Caco-2 (cell line): ENCODE measurements at regions not wholly inside any gene's neighbourhood (a gene's known extent, or its start where the extent isn't known, plus 50 kb on each side); places are given as distances from the start of the nearest gene placed in this dataset.

ENCODE experiments used
- BruUV-seq: library from RNA; stranded (reverse); fragments of 400-500 nt; replicated peaks from 2 replicates; lab custom pipeline; 2021; lab: Mats Ljungman, UMichigan
- CTCF ChIA-PET: fragments of 300-600 bp; sonication (Branson Sonifier 250); formaldehyde crosslinking; loops from one replicate; lab custom pipeline; 2022; ENCODE audit warnings: antibody characterized with exemption; lab: Charles Lee
- POLR2A ChIA-PET: fragments of 300-600 bp; sonication (Branson Sonifier 250); formaldehyde crosslinking; loops from one replicate; lab custom pipeline; 2022; ENCODE audit warnings: antibody characterized with exemption; lab: Charles Lee
- DNase-seq, 2 experiments: peaks; one replicate each; pipeline versions ENCODE4 v3.0.0 to v3.0.0-alpha.2; 2020 to 2022
- H3K27me3 ChIP-seq: replicated peaks from 2 replicates; pipeline ENCODE4 v1.6.0; 2011; ENCODE audit warnings: low read length; ENCODE audit not compliant: control insufficient read depth, insufficient read depth
- H3K36me3 ChIP-seq: 2 replicates; pipeline ENCODE4 v1.5.1; 2011; ENCODE audit warnings: low read length; ENCODE audit not compliant: control insufficient read depth, insufficient read depth
- H3K4me1 ChIP-seq: fragments of 250-450 bp; sonication (Bioruptor Pico); 2 replicates; pipeline ENCODE4 v1.5.1; 2020; ENCODE audit warnings: mild to moderate bottlenecking
- H3K4me3 ChIP-seq: 2 replicates; pipeline ENCODE4 v1.5.1; 2011; ENCODE audit warnings: low read depth, mild to moderate bottlenecking, control low read depth, low read length
- H3K9me3 ChIP-seq: fragments of 250-450 bp; sonication (Bioruptor Pico); 2 replicates; pipeline ENCODE4 v1.5.1; 2020; ENCODE audit warnings: mild to moderate bottlenecking, moderate library complexity
- H3K27ac Mint-ChIP-seq: one replicate; pipeline ENCODE4 v1.8.0; 2022; ENCODE audit warnings: mixed read lengths; ENCODE audit not compliant: unreplicated experiment
- H3K27me3 Mint-ChIP-seq: one replicate; pipeline ENCODE4 v1.8.0; 2022; ENCODE audit warnings: mixed read lengths; ENCODE audit not compliant: insufficient read depth, unreplicated experiment
- H3K36me3 Mint-ChIP-seq: one replicate; pipeline ENCODE4 v1.8.0; 2022; ENCODE audit warnings: mild to moderate bottlenecking, mixed read lengths; ENCODE audit not compliant: insufficient read depth, unreplicated experiment
- H3K4me1 Mint-ChIP-seq: one replicate; pipeline ENCODE4 v1.8.0; 2022; ENCODE audit warnings: low read depth, mixed read lengths; ENCODE audit not compliant: unreplicated experiment
- H3K4me3 Mint-ChIP-seq: one replicate; pipeline ENCODE4 v1.8.0; 2022; ENCODE audit warnings: mild to moderate bottlenecking, moderate library complexity, mixed read lengths; ENCODE audit not compliant: unreplicated experiment
- H3K9me3 Mint-ChIP-seq: one replicate; pipeline ENCODE4 v1.8.0; 2022; ENCODE audit warnings: mixed read lengths; ENCODE audit not compliant: unreplicated experiment
- intact Hi-C: fragments of 100-400 bp; cut with micrococcal nuclease; formaldehyde crosslinking; loops from one replicate; pipeline ENCODE4 v1.10.0; 2022; ENCODE audit not compliant: unreplicated experiment
- TF ChIP-seq, protein P1 (sequence below), 2 experiments: fragments of 200-600 bp in 1 of 2; IDR thresholded peaks; 1 replicate in 1 of 2; 2 replicates in 1 of 2; pipeline versions ENCODE4 v1.5.1 to v1.8.0; 2011 to 2022; ENCODE audit warnings: antibody characterized with exemption in 1 of 2, control low read depth in 1 of 2, inconsistent platforms in 1 of 2, low read depth in 1 of 2, low read length in 1 of 2, mild to moderate bottlenecking in 1 of 2, moderate library complexity in 1 of 2; ENCODE audit not compliant: insufficient read depth in 1 of 2, severe bottlenecking in 1 of 2, unreplicated experiment in 1 of 2

DNA sequence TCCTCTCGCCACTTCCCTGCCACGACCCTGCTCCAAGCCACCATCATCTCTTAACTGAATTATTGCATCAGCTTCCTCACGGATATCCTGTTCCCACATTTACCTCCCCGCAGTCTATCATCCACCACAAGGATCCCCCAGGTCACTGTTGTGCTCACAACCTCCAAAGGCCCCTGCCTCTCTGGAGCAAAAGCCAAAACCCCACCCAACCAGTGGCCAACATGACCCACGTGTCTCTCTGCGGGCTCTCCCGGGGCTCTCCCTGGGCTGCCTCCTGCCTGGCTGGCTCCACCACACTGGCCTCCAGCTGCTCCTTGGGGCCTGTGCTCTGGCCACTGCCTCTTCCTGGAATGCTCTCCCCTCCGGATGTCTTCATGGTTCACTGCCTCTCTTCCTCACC lies 809.3 kb downstream of the UQCRFS1 start:
- H3K4me1 Mint-ChIP-seq, result no peaks in the 10 kb centered on the region
- no peak overlapping the region for H3K4me3 Mint-ChIP-seq
- Histone ChIP-seq H3K4me3 (no peak overlapping the region), H3K36me3 (no peaks in the 10 kb centered on the region), H3K9me3 (no peaks in the 10 kb centered on the region), H3K27me3 (no peaks in the 10 kb centered on the region), H3K4me1 (no peaks in the 10 kb centered on the region)
- intact Hi-C loops, result no loop called here
- H3K27me3 Mint-ChIP-seq, result peaks cover 21% of the 10 kb centered on the region
- H3K9me3 Mint-ChIP-seq, result peaks cover 13% of the 10 kb centered on the region
- POLR2A ChIA-PET, result no interaction called here
- no peak overlapping the region for H3K27ac Mint-ChIP-seq
- no TSS peak for BruUV-seq
- TF ChIP-seq, protein P1, sequence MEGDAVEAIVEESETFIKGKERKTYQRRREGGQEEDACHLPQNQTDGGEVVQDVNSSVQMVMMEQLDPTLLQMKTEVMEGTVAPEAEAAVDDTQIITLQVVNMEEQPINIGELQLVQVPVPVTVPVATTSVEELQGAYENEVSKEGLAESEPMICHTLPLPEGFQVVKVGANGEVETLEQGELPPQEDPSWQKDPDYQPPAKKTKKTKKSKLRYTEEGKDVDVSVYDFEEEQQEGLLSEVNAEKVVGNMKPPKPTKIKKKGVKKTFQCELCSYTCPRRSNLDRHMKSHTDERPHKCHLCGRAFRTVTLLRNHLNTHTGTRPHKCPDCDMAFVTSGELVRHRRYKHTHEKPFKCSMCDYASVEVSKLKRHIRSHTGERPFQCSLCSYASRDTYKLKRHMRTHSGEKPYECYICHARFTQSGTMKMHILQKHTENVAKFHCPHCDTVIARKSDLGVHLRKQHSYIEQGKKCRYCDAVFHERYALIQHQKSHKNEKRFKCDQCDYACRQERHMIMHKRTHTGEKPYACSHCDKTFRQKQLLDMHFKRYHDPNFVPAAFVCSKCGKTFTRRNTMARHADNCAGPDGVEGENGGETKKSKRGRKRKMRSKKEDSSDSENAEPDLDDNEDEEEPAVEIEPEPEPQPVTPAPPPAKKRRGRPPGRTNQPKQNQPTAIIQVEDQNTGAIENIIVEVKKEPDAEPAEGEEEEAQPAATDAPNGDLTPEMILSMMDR (IDR thresholded peaks at IDR 0.05; ENCODE audit: insufficient read depth in 1 of 2, low read depth in 1 of 2, low read length in 1 of 2, severe bottlenecking in 1 of 2, unreplicated experiment in 1 of 2), result no peak
- CTCF ChIA-PET, result no interaction called here
- no peaks in the 10 kb centered on the region for H3K36me3 Mint-ChIP-seq
- no peak for DNase-seq

GRCh38 chr19:28402701-28403290 lies 810.2 kb downstream of the UQCRFS1 start:
- Histone ChIP-seq H3K4me1 (no peaks in the 10 kb centered on the region), H3K27me3 (no peaks in the 10 kb centered on the region), H3K4me3 (no peak overlapping the region), H3K9me3 (no peaks in the 10 kb centered on the region), H3K36me3 (no peaks in the 10 kb centered on the region)
- Mint-ChIP-seq H3K36me3 (no peaks in the 10 kb centered on the region), H3K4me1 (no peaks in the 10 kb centered on the region), H3K27ac (no peak overlapping the region), H3K4me3 (no peak overlapping the region), H3K27me3 (peaks cover 21% of the 10 kb centered on the region), H3K9me3 (peaks cover 13% of the 10 kb centered on the region)
- no peak for DNase-seq
- intact Hi-C loops, result no loop called here
- ChIA-PET POLR2A (no interaction called here), CTCF (no interaction called here)
- BruUV-seq, result no TSS peak
- TF ChIP-seq, protein P1 (IDR thresholded peaks at IDR 0.05; ENCODE audit: insufficient read depth in 1 of 2, low read depth in 1 of 2, low read length in 1 of 2, severe bottlenecking in 1 of 2, unreplicated experiment in 1 of 2), result no peak

GRCh38 chr19:28401739-28402424 lies 811.1 kb downstream of the UQCRFS1 start:
- peaks cover 21% of the 10 kb centered on the region for H3K27me3 Mint-ChIP-seq

More at GRCh38 chr19:28401739-28402424, 811.1 kb downstream of the UQCRFS1 start:
- TF ChIP-seq, protein P1 (IDR thresholded peaks at IDR 0.05; ENCODE audit: insufficient read depth in 1 of 2, low read depth in 1 of 2, low read length in 1 of 2, severe bottlenecking in 1 of 2, unreplicated experiment in 1 of 2), result no peak
- Mint-ChIP-seq H3K4me3 (no peak overlapping the region), H3K9me3 (peaks cover 13% of the 10 kb centered on the region), H3K36me3 (no peaks in the 10 kb centered on the region), H3K4me1 (no peaks in the 10 kb centered on the region), H3K27ac (no peak overlapping the region)
- ChIA-PET CTCF (no interaction called here), POLR2A (no interaction called here)
- Histone ChIP-seq H3K27me3 (no peaks in the 10 kb centered on the region), H3K4me3 (no peak overlapping the region), H3K4me1 (no peaks in the 10 kb centered on the region), H3K9me3 (no peaks in the 10 kb centered on the region), H3K36me3 (no peaks in the 10 kb centered on the region)
- intact Hi-C loops, result no loop called here
- DNase-seq, result no peak
- no TSS peak for BruUV-seq
